OCI-LY7 (cell line): ENCODE measurements at regions not wholly inside any gene's neighbourhood (a gene's known extent, or its start where the extent isn't known, plus 50 kb on each side); places are given as distances from the start of the nearest gene placed in this dataset.

Experiments used
- EZH2phosphoT487 ChIP-seq: fragments of 200-600 bp; sonication (generic); IDR thresholded peaks from 2 replicates; pipeline ENCODE4 v1.6.1; 2018; ENCODE audit warnings: low read depth, borderline replicate concordance, mild to moderate bottlenecking, mixed run types, antibody characterized with exemption, low read length, moderate library complexity, mixed read lengths
- TF ChIP-seq, protein P1 (sequence below): fragments of 200-600 bp; sonication (generic); conservative IDR thresholded peaks from 2 replicates; pipeline ENCODE4 v1.5.1; 2014; ENCODE audit warnings: mild to moderate bottlenecking, antibody characterized with exemption, low read length, moderate library complexity, mixed read lengths

DNA sequence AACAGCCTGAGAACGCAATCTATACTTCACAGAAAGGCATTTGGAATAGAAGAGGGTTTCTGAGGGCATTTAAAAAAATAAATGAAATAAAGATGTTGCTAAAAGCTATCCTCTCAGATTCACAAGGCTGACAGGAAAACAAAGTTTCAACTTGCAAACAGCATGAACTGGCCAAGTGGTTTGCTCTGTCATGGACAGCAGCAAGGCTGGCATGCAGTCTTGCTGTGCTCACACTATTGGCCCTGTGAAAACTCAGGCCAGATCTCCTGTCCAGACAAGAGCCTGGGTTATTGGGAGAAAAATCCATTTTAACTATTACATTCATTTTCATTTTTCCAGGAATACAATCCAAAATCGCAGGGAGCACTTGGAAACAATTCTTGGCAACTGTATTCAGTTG, 506.2 kb upstream of the SLC35B3 start:
- TF ChIP-seq, protein P1, sequence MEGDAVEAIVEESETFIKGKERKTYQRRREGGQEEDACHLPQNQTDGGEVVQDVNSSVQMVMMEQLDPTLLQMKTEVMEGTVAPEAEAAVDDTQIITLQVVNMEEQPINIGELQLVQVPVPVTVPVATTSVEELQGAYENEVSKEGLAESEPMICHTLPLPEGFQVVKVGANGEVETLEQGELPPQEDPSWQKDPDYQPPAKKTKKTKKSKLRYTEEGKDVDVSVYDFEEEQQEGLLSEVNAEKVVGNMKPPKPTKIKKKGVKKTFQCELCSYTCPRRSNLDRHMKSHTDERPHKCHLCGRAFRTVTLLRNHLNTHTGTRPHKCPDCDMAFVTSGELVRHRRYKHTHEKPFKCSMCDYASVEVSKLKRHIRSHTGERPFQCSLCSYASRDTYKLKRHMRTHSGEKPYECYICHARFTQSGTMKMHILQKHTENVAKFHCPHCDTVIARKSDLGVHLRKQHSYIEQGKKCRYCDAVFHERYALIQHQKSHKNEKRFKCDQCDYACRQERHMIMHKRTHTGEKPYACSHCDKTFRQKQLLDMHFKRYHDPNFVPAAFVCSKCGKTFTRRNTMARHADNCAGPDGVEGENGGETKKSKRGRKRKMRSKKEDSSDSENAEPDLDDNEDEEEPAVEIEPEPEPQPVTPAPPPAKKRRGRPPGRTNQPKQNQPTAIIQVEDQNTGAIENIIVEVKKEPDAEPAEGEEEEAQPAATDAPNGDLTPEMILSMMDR: no peak
- no peak for TF ChIP-seq EZH2phosphoT487
